PC-3 (cell line): ENCODE measurements at regions not wholly inside any gene's neighbourhood (a gene's known extent, or its start where the extent isn't known, plus 50 kb on each side); places are given as distances from the start of the nearest gene placed in this dataset.

Source experiments
- ATAC-seq: fragments of 200-7000 bp; cut with Tn5 transposase; 2 replicates; pipeline ENCODE4 v1.9.1; 2020; ENCODE audit warnings: mild to moderate bottlenecking, moderate library complexity
- BruUV-seq: library from RNA; stranded (reverse); fragments of 400-500 nt; replicated peaks from 2 replicates; lab custom pipeline; 2021; lab: Mats Ljungman, UMichigan
- CTCF ChIA-PET: fragments of 300-600 bp; sonication (Branson Sonifier 250); formaldehyde crosslinking; loops from one replicate; lab custom pipeline; 2022; ENCODE audit warnings: antibody characterized with exemption; lab: Charles Lee
- POLR2A ChIA-PET: fragments of 300-600 bp; sonication (Branson Sonifier 250); formaldehyde crosslinking; loops from one replicate; lab custom pipeline; 2022; ENCODE audit warnings: antibody characterized with exemption; ENCODE audit not compliant: unreplicated experiment; lab: Charles Lee
- DNase-seq: peaks from one replicate; pipeline ENCODE4 v3.0.0-alpha.2; 2015
- H2AFZ ChIP-seq: fragments of 300-600 bp; sonication (generic); 2 replicates; pipeline ENCODE4 v1.6.0; 2016; ENCODE audit warnings: antibody characterized with exemption, low read length
- H3F3A ChIP-seq: fragments of 300-600 bp; sonication (generic); one replicate; pipeline ENCODE4 v1.6.0; 2017; ENCODE audit warnings: antibody characterized with exemption, low read length, control low read depth, mild to moderate bottlenecking; ENCODE audit not compliant: unreplicated experiment
- H3K27ac ChIP-seq: fragments of 300-600 bp; sonication (generic); 2 replicates; pipeline ENCODE4 v1.5.1; 2016; ENCODE audit warnings: mild to moderate bottlenecking, low read length
- H3K27me3 ChIP-seq: fragments of 300-600 bp; sonication (generic); 2 replicates; pipeline ENCODE4 v1.6.1; 2016; ENCODE audit warnings: low read length, mixed read lengths
- H3K36me3 ChIP-seq: fragments of 300-600 bp; sonication (generic); 2 replicates; pipeline ENCODE4 v1.6.1; 2016; ENCODE audit warnings: low read depth, mixed run types, low read length, mixed read lengths
- H3K4me1 ChIP-seq: fragments of 300-600 bp; sonication (generic); 2 replicates; pipeline ENCODE4 v1.5.1; 2016; ENCODE audit warnings: low read length; ENCODE audit not compliant: insufficient read depth
- H3K4me2 ChIP-seq: fragments of 300-600 bp; sonication (generic); 2 replicates; pipeline ENCODE4 v1.6.0; 2016; ENCODE audit warnings: low read length
- H3K4me3 ChIP-seq: fragments of 300-600 bp; sonication (generic); 2 replicates; pipeline ENCODE4 v1.5.1; 2016; ENCODE audit warnings: mild to moderate bottlenecking, low read length, mixed read lengths
- H3K79me2 ChIP-seq: fragments of 300-600 bp; sonication (generic); 2 replicates; pipeline ENCODE4 v1.6.1; 2017; ENCODE audit warnings: low read length, mixed read lengths
- H3K9ac ChIP-seq: fragments of 300-600 bp; sonication (generic); 2 replicates; pipeline ENCODE4 v1.6.0; 2016; ENCODE audit warnings: mild to moderate bottlenecking, low read length
- H3K9me2 ChIP-seq: fragments of 300-600 bp; sonication (generic); replicated peaks from 2 replicates; pipeline ENCODE4 v1.6.1; 2016; ENCODE audit warnings: mixed run types, low read length, mixed read lengths
- H3K9me3 ChIP-seq: fragments of 300-600 bp; sonication (generic); 2 replicates; pipeline ENCODE4 v1.6.1; 2016; ENCODE audit warnings: low read length, mixed read lengths
- H4K20me1 ChIP-seq: fragments of 300-600 bp; sonication (generic); 2 replicates; pipeline ENCODE4 v1.6.1; 2016; ENCODE audit warnings: low read length, mixed read lengths
- CTCF ChIP-seq: fragments of 300-600 bp; sonication (generic); conservative IDR thresholded peaks from 2 replicates; pipeline ENCODE4 v1.5.1; 2017; ENCODE audit warnings: antibody characterized with exemption, low read depth, mild to moderate bottlenecking, low read length
- EZH2 ChIP-seq: fragments of 300-600 bp; sonication (generic); IDR thresholded peaks from one replicate; pipeline ENCODE4 v1.6.1; 2017; ENCODE audit warnings: antibody characterized with exemption, mild to moderate bottlenecking, low read length; ENCODE audit not compliant: unreplicated experiment
- EZH2phosphoT487 ChIP-seq: fragments of 300-600 bp; sonication (generic); IDR thresholded peaks from 2 replicates; pipeline ENCODE4 v1.6.1; 2018; ENCODE audit warnings: mild to moderate bottlenecking, antibody characterized with exemption, low read length, borderline replicate concordance
- intact Hi-C: fragments of 100-400 bp; cut with micrococcal nuclease; formaldehyde crosslinking; loops from 2 replicates; pipeline ENCODE4 v1.9.0; 2023

GRCh38 chr5:105639511-105639910 is 2031.2 kb downstream of the EFNA5 start:
- no peaks in the 10 kb centered on the region for H3K9me3 ChIP-seq
- ChIA-PET POLR2A (no interaction called here), CTCF (no interaction called here)
- ATAC-seq (no peak), DNase-seq (no peak)
- intact Hi-C loops = no loop called here
- H3K9me2 ChIP-seq = no peaks in the 10 kb centered on the region
- no peaks in the 10 kb centered on the region for H4K20me1 ChIP-seq
- no TSS peak for BruUV-seq
- H3K27me3 ChIP-seq = no peaks in the 10 kb centered on the region
- no peaks in the 10 kb centered on the region for H3K4me1 ChIP-seq
- no peak overlapping the region for H3K9ac ChIP-seq
- no peak for TF ChIP-seq EZH2
- no peak for TF ChIP-seq CTCF
- no peak for TF ChIP-seq EZH2phosphoT487
- no peak overlapping the region for H3K27ac ChIP-seq
- no peak overlapping the region for H3K4me3 ChIP-seq
- no peak overlapping the region for H2AFZ ChIP-seq
- H3K79me2 ChIP-seq = no peaks in the 10 kb centered on the region
- H3K4me2 ChIP-seq = no peak overlapping the region
- no peaks in the 10 kb centered on the region for H3K36me3 ChIP-seq
- H3F3A ChIP-seq = no peaks in the 10 kb centered on the region

- Histone ChIP-seq H3K4me2 (no peak overlapping the region), H3K27ac (no peak overlapping the region), H3K27me3 (no peaks in the 10 kb centered on the region), H3K9me2 (no peaks in the 10 kb centered on the region), H3F3A (no peaks in the 10 kb centered on the region), H3K4me3 (no peak overlapping the region), H3K4me1 (no peaks in the 10 kb centered on the region), H3K9me3 (no peaks in the 10 kb centered on the region), H3K36me3 (no peaks in the 10 kb centered on the region), H3K9ac (no peak overlapping the region), H2AFZ (no peak overlapping the region), H3K79me2 (no peaks in the 10 kb centered on the region), H4K20me1 (no peaks in the 10 kb centered on the region)
- ATAC-seq = no peak
- ChIA-PET POLR2A (no interaction called here), CTCF (no interaction called here)
- DNase-seq = no peak
- TF ChIP-seq CTCF (no peak), EZH2 (no peak), EZH2phosphoT487 (no peak)
- intact Hi-C loops = no loop called here
- no TSS peak for BruUV-seq
Observed at GRCh38 chr5:105639068-105639467, 2031.7 kb downstream of the EFNA5 start.

GRCh38 chr5:105638437-105638836 is 2032.3 kb downstream of the EFNA5 start:
- Histone ChIP-seq H3K9me3 (no peaks in the 10 kb centered on the region), H3K4me2 (no peak overlapping the region), H3K4me1 (no peaks in the 10 kb centered on the region), H3K27ac (no peak overlapping the region), H3K9ac (no peak overlapping the region), H3F3A (no peaks in the 10 kb centered on the region), H3K4me3 (no peak overlapping the region), H3K79me2 (no peaks in the 10 kb centered on the region), H4K20me1 (no peaks in the 10 kb centered on the region), H3K27me3 (no peaks in the 10 kb centered on the region), H3K9me2 (no peaks in the 10 kb centered on the region), H2AFZ (no peak overlapping the region), H3K36me3 (no peaks in the 10 kb centered on the region)
- TF ChIP-seq EZH2phosphoT487 (no peak), CTCF (no peak), EZH2 (no peak)
- no TSS peak for BruUV-seq
- ATAC-seq = no peak
- ChIA-PET CTCF (no interaction called here), POLR2A (no interaction called here)
- intact Hi-C loops = no loop called here
- DNase-seq = no peak
